ENCODE measurements at regions not wholly inside any gene's neighbourhood (a gene's known extent, or its start where the extent isn't known, plus 50 kb on each side); places are given as distances from the start of the nearest gene placed in this dataset.

DNA sequence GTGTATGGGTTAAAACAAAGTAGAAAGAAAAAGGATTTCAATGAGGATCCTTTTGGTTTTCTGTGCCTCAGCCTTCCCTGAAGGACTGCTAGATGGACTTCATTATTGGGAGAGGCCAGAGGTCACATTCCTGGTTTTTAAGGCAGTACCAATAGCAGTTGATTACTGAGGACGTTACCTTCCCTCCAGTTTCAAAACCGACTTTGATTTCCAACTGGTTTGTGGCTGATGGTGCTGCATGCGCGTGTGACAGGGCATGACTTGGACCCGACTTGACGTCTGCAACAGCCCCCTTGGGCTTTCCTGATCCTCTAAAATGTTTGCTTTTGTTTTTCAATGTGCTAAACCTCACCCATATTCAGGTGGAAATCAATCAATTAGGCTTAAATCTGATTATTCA lies 314.3 kb upstream of the ARGLU1 start:
- H3K9me3 Mint-ChIP-seq, result peaks cover 2 to 9% of the 10 kb centered on the region in 2 experiments; a peak in 3 of 5 replicates
- no peak overlapping the region for H4K5ac ChIP-seq (ENCODE audit: insufficient read length, low read depth, low read length)
- TF ChIP-seq, protein P1, sequence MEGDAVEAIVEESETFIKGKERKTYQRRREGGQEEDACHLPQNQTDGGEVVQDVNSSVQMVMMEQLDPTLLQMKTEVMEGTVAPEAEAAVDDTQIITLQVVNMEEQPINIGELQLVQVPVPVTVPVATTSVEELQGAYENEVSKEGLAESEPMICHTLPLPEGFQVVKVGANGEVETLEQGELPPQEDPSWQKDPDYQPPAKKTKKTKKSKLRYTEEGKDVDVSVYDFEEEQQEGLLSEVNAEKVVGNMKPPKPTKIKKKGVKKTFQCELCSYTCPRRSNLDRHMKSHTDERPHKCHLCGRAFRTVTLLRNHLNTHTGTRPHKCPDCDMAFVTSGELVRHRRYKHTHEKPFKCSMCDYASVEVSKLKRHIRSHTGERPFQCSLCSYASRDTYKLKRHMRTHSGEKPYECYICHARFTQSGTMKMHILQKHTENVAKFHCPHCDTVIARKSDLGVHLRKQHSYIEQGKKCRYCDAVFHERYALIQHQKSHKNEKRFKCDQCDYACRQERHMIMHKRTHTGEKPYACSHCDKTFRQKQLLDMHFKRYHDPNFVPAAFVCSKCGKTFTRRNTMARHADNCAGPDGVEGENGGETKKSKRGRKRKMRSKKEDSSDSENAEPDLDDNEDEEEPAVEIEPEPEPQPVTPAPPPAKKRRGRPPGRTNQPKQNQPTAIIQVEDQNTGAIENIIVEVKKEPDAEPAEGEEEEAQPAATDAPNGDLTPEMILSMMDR (conservative IDR thresholded peaks at IDR 0.05), result no peak
- H3K4ac ChIP-seq (ENCODE audit: low read depth, low read length), result no peak overlapping the region
- H3K27ac ChIP-seq (ENCODE audit: insufficient read length, low read depth, low read length), result no peak overlapping the region
- H2BK12ac ChIP-seq (ENCODE audit: insufficient read length, low read depth, low read length), result no peak overlapping the region
- H3K9me3 ChIP-seq (ENCODE audit: control insufficient read depth, low read depth, low read length), result no peaks in the 10 kb centered on the region
- no peaks in the 10 kb centered on the region for H3K79me1 ChIP-seq (ENCODE audit: insufficient read depth, low read depth, low read length, poor library complexity, severe bottlenecking)
- no peak overlapping the region for H2AK5ac ChIP-seq (ENCODE audit: insufficient read length, low read length)
- H3K36me3 Mint-ChIP-seq (ENCODE audit: insufficient read depth in 1 of 3, low read depth in 3 of 3), result peaks cover 0 to 19% (median 0%) of the 10 kb centered on the region in 3 experiments; a peak in 4 of 7 replicates
- H3K4me1 Mint-ChIP-seq, result peaks cover 26 to 28% of the 10 kb centered on the region in 2 experiments
- H4K20me1 ChIP-seq (ENCODE audit: control insufficient read depth, insufficient read depth, insufficient read length), result no peaks in the 10 kb centered on the region
- peak overlapping the region in 2 of 3 experiments; percentile 58 to 78; a peak in 2 of 7 replicates for H3K27ac Mint-ChIP-seq
- H2BK120ac ChIP-seq (ENCODE audit: low read depth, low read length, poor library complexity, severe bottlenecking), result no peak overlapping the region
- no peak overlapping the region for H4K91ac ChIP-seq (ENCODE audit: insufficient read length, low read depth, low read length)
- H3K56ac ChIP-seq (ENCODE audit: insufficient read length, low read depth, low read length), result no peak overlapping the region
- H3K23me2 ChIP-seq (ENCODE audit: insufficient read length, low read depth, low read length, poor library complexity, severe bottlenecking), result no peaks in the 10 kb centered on the region
- no peak overlapping the region for H3K4me2 ChIP-seq (ENCODE audit: insufficient read depth, insufficient read length, low read length)
- no peak overlapping the region for H3K18ac ChIP-seq (ENCODE audit: insufficient read length, low read depth, low read length)
- no peak overlapping the region for H3K4me3 Mint-ChIP-seq
- DNase-seq, result no peak
- no peak overlapping the region for H3K23ac ChIP-seq (ENCODE audit: insufficient read length, low read depth, low read length)
- H3K4me1 ChIP-seq (ENCODE audit: insufficient read depth, low read length), result peaks cover 3% of the 10 kb centered on the region; the same call in 1 of the 2 replicates
- H2AFZ ChIP-seq (ENCODE audit: low read length), result peak overlapping the region; percentile 59
- H3K9ac ChIP-seq (ENCODE audit: extremely low read depth, insufficient read length, low read length), result no peak overlapping the region
- no peaks in the 10 kb centered on the region for H3K79me2 ChIP-seq (ENCODE audit: insufficient read depth, low read length)
- no peaks in the 10 kb centered on the region for H3K27me3 ChIP-seq (ENCODE audit: insufficient read depth, low read length)
- H3T11ph ChIP-seq (ENCODE audit: low read length), result no peak overlapping the region
- H3K27me3 Mint-ChIP-seq (ENCODE audit: low read depth), result no peaks in the 10 kb centered on the region; the same call in 1 of the 2 replicates
- H2BK15ac ChIP-seq (ENCODE audit: low read depth, low read length), result no peak overlapping the region
- H2BK20ac ChIP-seq (ENCODE audit: low read depth, low read length, poor library complexity, severe bottlenecking), result no peak overlapping the region
- H2BK5ac ChIP-seq (ENCODE audit: insufficient read length, low read length), result no peak overlapping the region
- no peak overlapping the region for H3K14ac ChIP-seq (ENCODE audit: insufficient read depth, low read length)
- no CpG with 5 or more reads among the region's 6 CpGs for WGBS (ENCODE audit: extremely low coverage, insufficient read length, low lambda C conversion rate)
- no peak overlapping the region for H4K8ac ChIP-seq (replicated peaks; ENCODE audit: insufficient read length, low read depth, low read length)

All from H9 (cell line).